Activated CD4-positive, alpha-beta T cell treated with anti-CD3 and anti-CD28 coated beads, Interleukin-2, amount 10 ng/mL, durations not matched to agents 24 days and 14 days (primary cell): ENCODE measurements at regions not wholly inside any gene's neighbourhood (a gene's known extent, or its start where the extent isn't known, plus 50 kb on each side); places are given as distances from the start of the nearest gene placed in this dataset.

Experiments
- DNase-seq: peaks from one replicate; pipeline ENCODE4 v3.0.0; 2022
- H3K27ac Mint-ChIP-seq: one replicate; pipeline ENCODE4 v1.8.0; 2022; ENCODE audit warnings: mild to moderate bottlenecking, mixed read lengths
- H3K27me3 Mint-ChIP-seq: one replicate; pipeline ENCODE4 v1.8.0; 2022; ENCODE audit warnings: mixed read lengths
- H3K36me3 Mint-ChIP-seq: one replicate; pipeline ENCODE4 v1.8.0; 2022; ENCODE audit warnings: low read depth, mild to moderate bottlenecking, mixed read lengths
- H3K4me1 Mint-ChIP-seq: one replicate; pipeline ENCODE4 v1.8.0; 2021; ENCODE audit warnings: mixed read lengths
- H3K4me3 Mint-ChIP-seq: one replicate; pipeline ENCODE4 v1.8.0; 2022; ENCODE audit warnings: mild to moderate bottlenecking, moderate library complexity, mixed read lengths
- H3K9me3 Mint-ChIP-seq: one replicate; pipeline ENCODE4 v1.8.0; 2021; ENCODE audit warnings: mixed read lengths
- intact Hi-C: fragments of 100-400 bp; cut with micrococcal nuclease; formaldehyde crosslinking; loops from one replicate; pipeline ENCODE4 v1.15.1; 2023

DNA sequence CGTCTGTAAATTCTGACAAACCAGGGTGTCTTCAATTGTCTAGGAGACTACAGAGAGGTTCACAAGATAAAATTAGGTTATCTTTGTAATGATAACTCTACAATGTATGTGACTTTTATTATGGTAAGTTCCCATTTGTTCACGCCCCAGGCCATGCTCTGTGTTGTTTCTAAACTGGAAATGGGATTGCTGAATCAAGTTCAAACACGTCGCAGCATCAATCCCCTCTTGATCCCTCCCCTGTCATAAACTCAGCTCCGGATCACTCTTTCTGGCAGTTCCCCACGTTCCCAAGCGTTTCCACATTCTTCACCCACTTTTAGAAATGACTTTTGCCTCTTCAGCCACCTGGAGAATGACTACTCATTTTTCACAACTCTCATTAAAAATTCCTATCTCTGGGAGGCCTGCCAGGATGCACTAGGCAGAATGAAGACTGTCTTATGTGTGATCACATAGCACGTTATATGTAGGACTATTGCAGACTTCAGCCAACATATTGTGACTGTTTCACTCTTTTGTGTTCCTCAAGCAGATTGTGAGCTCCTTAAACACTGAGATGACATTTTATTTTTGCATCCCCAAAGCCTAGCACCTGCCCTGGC is 1124.2 kb upstream of the WWC1 start:
- DNase-seq, result no peak
- no peak overlapping the region for H3K27ac Mint-ChIP-seq
- H3K4me1 Mint-ChIP-seq, result no peaks in the 10 kb centered on the region
- no peaks in the 10 kb centered on the region for H3K36me3 Mint-ChIP-seq
- H3K9me3 Mint-ChIP-seq, result no peaks in the 10 kb centered on the region
- intact Hi-C loops, result no loop called here
- H3K4me3 Mint-ChIP-seq, result no peak overlapping the region
- no peaks in the 10 kb centered on the region for H3K27me3 Mint-ChIP-seq

DNA sequence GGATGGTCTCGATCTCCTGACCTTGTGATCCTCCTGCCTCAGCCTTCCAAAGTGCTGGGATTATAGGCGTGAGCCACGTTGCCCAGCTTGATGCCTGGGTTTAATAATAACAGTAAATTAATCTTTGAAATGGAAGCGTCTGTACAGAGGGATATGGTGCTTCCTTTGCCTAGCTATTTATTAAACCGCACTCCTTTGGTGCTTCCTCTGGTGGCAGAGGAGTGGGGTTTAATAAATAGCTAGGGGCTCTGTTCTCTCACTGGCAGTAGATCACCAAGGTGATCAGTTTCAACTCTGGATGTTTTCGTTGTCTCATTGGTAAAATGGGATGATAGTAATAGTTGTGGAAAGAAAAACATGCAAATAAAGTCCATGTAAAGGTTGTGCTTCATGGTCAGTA is 1122.5 kb upstream of the WWC1 start:
- no peak overlapping the region for H3K4me3 Mint-ChIP-seq
- H3K36me3 Mint-ChIP-seq, result no peaks in the 10 kb centered on the region
- H3K4me1 Mint-ChIP-seq, result no peaks in the 10 kb centered on the region
- no peak for DNase-seq
- intact Hi-C loops, result no loop called here
- H3K27me3 Mint-ChIP-seq, result no peaks in the 10 kb centered on the region
- H3K9me3 Mint-ChIP-seq, result no peaks in the 10 kb centered on the region
- no peak overlapping the region for H3K27ac Mint-ChIP-seq

DNA sequence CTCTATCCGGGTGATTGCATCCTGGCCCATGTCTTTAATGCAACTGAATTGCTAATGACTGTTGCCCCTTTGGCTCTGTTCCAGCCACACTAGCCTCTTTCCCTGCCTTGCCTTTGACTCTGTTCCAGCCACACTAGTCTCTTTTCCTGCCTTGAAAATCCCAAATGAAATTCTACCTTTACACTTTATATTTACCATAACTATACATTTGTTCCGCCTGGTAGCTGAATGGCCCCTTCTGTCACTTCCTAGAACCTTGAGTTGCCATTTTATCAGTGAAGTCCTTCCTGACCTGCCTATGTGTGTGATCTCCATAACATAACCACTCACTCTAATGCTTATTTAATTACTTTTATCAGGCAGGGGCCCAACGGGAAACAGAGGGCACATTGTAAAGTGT is 1120.4 kb upstream of the WWC1 start:
- Mint-ChIP-seq H3K27ac (no peak overlapping the region), H3K27me3 (no peaks in the 10 kb centered on the region), H3K4me3 (no peak overlapping the region), H3K9me3 (peaks cover 4% of the 10 kb centered on the region), H3K36me3 (no peaks in the 10 kb centered on the region), H3K4me1 (no peaks in the 10 kb centered on the region)
- DNase-seq, result no peak
- intact Hi-C loops, result no loop called here

DNA sequence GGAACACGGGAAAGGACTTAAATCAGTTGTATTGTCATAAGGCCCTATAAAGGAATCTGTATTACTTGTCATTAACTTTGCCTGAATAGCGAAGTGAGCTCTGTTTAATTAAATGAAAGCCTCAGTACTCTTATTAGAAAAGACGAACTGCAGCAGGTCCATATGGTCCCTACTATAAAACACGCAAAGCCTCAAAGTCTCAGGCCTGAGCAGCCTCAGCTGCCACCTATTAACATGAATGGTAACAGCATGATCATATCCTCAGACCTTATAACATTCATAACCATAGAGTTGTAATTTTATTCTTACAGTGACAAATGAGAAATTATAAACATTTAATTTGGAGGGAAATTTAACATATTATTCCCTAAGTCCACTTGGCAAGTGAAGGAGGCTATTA is 1113.7 kb upstream of the WWC1 start:
- Mint-ChIP-seq H3K27me3 (no peaks in the 10 kb centered on the region), H3K27ac (no peak overlapping the region), H3K9me3 (peaks cover 4% of the 10 kb centered on the region), H3K36me3 (no peaks in the 10 kb centered on the region), H3K4me1 (no peaks in the 10 kb centered on the region), H3K4me3 (no peak overlapping the region)
- no peak for DNase-seq
- intact Hi-C loops, result no loop called here

DNA sequence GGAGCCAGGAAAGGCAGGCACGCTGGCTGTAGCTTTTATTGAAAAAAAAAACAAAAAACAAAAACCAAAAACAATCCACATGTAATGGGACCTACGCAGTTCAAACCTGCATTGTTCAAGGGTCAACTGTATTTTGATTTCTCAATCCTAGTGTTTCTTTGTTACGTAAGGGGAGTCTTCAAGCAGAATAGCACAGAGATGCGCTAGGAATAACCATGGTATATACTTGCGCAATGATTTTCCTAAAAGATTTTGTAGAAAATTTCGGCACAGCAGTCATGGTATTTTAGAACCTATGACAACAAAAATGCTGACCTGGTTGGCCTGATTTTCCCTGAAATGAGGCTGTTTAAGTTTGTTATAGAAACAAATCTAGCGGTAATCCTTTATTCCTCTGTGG is 1110.5 kb upstream of the WWC1 start:
- no peak for DNase-seq
- no peak overlapping the region for H3K27ac Mint-ChIP-seq
- H3K27me3 Mint-ChIP-seq, result no peaks in the 10 kb centered on the region
- H3K36me3 Mint-ChIP-seq, result no peaks in the 10 kb centered on the region
- no peaks in the 10 kb centered on the region for H3K9me3 Mint-ChIP-seq
- intact Hi-C loops, result no loop called here
- no peaks in the 10 kb centered on the region for H3K4me1 Mint-ChIP-seq
- H3K4me3 Mint-ChIP-seq, result no peak overlapping the region

DNA sequence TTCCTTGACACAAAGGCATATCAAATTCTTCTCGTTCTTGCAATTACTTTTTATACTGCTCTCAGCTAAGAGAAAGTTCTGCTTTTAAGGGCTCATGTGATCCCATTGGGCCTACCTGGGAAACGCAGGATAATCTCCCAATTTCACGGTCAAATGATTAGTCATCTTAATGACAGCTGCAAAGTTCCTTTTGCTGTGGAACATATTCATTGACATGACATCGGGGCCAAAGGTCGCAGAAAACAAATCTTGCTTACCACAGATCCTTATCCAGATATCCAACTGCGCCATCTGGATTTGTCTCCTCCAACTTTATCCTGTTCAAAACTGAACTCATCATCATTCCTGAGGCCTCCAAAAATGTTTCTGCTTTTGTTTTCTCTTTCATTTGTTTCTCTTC is 1085.6 kb upstream of the WWC1 start:
- Mint-ChIP-seq H3K36me3 (no peaks in the 10 kb centered on the region), H3K27me3 (no peaks in the 10 kb centered on the region), H3K27ac (no peak overlapping the region), H3K4me3 (no peak overlapping the region), H3K9me3 (peaks cover 7% of the 10 kb centered on the region), H3K4me1 (no peaks in the 10 kb centered on the region)
- intact Hi-C loops, result no loop called here
- DNase-seq, result no peak

DNA sequence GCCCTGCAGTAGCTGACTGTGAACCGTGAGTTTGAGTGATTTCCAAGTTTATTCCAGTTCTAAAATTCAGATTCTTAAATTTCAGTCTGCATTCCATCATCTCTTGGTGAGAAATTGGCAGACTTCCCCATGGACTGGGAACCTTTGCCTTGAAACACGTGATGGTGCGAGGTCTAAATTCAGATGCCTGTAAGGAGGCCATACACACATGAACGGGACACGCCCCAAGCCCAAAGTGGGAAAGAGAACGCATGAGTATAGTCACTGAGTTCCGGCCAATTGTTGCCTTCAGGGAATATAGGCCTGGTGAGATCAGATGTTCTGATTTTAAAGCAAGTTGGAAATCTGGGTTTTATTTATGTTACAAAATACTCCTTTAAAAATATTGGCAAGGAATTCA is 1084.4 kb upstream of the WWC1 start:
- H3K9me3 Mint-ChIP-seq, result peaks cover 6% of the 10 kb centered on the region
- H3K4me3 Mint-ChIP-seq, result no peak overlapping the region
- DNase-seq, result no peak
- no peaks in the 10 kb centered on the region for H3K4me1 Mint-ChIP-seq
- no peak overlapping the region for H3K27ac Mint-ChIP-seq
- intact Hi-C loops, result no loop called here
- H3K27me3 Mint-ChIP-seq, result no peaks in the 10 kb centered on the region
- H3K36me3 Mint-ChIP-seq, result no peaks in the 10 kb centered on the region

DNA sequence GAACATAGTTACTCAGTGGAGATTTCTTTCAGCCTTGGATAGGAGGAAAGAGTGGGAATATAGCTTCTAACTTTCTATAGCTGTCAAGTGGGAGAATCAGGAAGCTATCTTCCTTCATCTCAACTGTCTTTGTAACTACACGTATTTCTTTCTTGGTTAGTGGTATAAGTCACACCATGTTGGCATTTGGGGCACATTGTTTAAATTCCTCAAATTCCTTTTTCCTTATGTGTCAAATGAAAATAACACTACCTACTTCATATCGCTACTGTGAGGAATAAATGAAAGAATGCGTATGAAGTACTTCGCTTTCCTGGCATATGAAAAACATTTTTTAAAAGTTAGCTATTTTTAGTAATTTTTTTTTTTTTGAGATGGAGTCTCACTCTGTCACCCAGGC is 1082.5 kb upstream of the WWC1 start:
- Mint-ChIP-seq H3K9me3 (peaks cover 3% of the 10 kb centered on the region), H3K36me3 (no peaks in the 10 kb centered on the region), H3K4me1 (no peaks in the 10 kb centered on the region), H3K4me3 (no peak overlapping the region), H3K27ac (no peak overlapping the region), H3K27me3 (no peaks in the 10 kb centered on the region)
- intact Hi-C loops, result no loop called here
- DNase-seq, result no peak

DNA sequence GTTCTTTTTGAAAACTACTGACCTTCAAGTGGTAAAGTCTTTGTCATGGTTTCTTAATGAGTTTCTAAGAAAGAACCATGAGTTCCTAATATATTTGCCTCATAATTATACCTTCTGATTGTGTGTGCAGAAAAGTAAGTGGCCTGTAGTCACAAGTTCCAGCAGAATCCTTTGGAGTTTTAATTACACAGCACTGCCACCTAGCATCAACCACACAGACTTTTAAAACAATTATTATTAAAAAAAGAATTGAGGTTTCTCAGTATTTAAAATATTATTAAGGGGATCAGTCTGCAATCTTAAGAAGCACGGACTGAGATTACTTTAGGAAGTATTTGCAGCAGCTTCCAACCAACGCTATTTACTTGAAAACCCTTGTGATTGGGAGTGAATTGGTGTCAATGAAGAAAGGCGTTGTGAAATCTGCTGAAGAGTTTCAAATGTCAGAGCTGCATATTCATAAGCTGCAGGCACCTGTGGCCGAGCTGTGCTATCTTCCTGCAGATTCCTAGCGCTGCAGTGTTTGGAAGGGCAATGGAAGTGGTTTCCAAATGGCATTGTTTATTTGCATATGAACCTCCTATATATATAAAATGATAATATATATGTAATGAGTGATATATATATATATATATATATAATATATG is 1074.2 kb upstream of the WWC1 start:
- Mint-ChIP-seq H3K27ac (no peak overlapping the region), H3K36me3 (no peaks in the 10 kb centered on the region), H3K4me1 (no peaks in the 10 kb centered on the region), H3K9me3 (peaks cover 3% of the 10 kb centered on the region), H3K27me3 (no peaks in the 10 kb centered on the region), H3K4me3 (no peak overlapping the region)
- no peak for DNase-seq
- intact Hi-C loops, result no loop called here

DNA sequence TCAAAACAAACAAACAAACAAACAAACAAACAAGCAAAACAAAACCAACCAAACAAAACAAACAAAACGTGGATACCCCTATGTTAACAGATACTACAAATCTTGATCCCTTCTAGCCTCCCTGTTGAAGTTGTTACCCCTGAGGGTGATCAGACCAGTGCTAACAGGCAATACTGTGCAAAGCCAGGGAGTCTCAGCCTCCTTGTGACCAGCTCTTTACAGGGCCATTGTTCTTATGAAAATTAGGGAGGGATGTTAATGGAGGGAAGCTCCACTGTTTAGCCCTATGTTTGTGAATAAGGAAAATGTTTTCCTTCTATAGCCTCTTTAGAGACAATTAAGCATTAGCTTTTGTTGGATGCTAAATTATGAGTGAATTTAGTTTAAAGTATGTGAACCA is 1072.1 kb upstream of the WWC1 start:
- intact Hi-C loops, result no loop called here
- no peak for DNase-seq
- H3K27ac Mint-ChIP-seq, result no peak overlapping the region
- H3K4me1 Mint-ChIP-seq, result no peaks in the 10 kb centered on the region
- no peaks in the 10 kb centered on the region for H3K36me3 Mint-ChIP-seq
- peaks cover 3% of the 10 kb centered on the region for H3K9me3 Mint-ChIP-seq
- H3K27me3 Mint-ChIP-seq, result no peaks in the 10 kb centered on the region
- no peak overlapping the region for H3K4me3 Mint-ChIP-seq

DNA sequence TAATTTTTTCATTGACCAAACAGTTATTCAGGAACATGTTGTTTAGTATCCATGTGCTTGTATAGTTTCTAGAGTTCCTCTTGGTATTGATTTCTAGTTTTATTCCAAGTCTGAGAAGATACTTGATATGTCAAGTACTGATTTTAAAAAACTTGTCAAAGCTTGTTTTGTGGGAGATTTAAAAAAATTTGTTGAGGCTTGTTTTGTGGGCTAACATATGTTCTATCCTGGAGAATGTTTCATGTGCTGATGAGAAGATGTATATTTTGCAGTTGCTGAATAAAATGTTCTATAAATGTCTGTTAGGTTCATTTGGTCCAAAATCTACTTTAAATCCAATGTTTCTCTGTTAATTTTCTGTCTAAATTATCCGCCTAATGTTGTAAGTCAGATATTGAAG is 1065.1 kb upstream of the WWC1 start:
- no peaks in the 10 kb centered on the region for H3K27me3 Mint-ChIP-seq
- H3K4me1 Mint-ChIP-seq, result no peaks in the 10 kb centered on the region
- intact Hi-C loops, result no loop called here
- H3K36me3 Mint-ChIP-seq, result no peaks in the 10 kb centered on the region
- H3K27ac Mint-ChIP-seq, result no peak overlapping the region
- no peak overlapping the region for H3K4me3 Mint-ChIP-seq
- H3K9me3 Mint-ChIP-seq, result peaks cover 10% of the 10 kb centered on the region
- DNase-seq, result no peak

DNA sequence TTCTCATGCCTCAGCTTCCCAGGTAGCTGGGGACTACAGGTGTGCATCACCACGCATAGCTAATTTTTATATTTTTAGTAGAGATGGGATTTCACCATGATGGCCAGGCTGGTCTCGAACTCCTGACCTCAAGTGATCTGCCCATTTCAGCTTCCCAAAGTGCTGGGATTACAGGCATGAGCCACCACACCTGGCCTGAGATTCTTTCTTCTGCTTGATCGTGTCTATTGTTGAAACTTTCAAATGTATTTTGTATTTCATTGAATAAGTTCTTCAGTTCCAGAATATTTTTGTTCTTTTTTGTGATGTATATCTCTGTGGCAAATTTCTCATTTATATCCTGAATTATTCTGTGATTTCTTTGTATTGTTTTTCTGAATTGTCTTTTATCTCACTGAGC is 1063.3 kb upstream of the WWC1 start:
- Mint-ChIP-seq H3K27me3 (no peaks in the 10 kb centered on the region), H3K9me3 (peaks cover 10% of the 10 kb centered on the region), H3K4me3 (no peak overlapping the region), H3K36me3 (no peaks in the 10 kb centered on the region), H3K27ac (no peak overlapping the region), H3K4me1 (no peaks in the 10 kb centered on the region)
- intact Hi-C loops, result no loop called here
- DNase-seq, result no peak

DNA sequence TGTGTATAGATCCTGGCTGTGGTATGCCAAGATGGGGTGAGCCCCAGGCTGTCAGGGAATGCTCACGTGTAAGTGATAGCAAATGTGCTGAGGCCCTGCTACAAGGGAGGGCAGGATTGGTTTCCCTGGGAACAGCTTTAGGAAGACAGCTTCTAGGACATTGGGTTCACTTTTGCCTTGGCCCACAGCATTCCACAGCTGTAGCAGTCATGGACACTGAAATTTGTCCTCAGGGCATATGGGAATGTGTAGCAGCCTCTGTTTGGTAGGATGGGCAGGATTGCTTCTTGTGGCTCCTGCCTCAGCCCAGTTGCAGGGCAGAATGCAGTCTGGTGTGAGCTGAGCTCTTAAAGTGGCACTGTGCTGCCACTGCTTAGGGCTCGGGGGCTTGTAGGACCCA is 1061.7 kb upstream of the WWC1 start:
- intact Hi-C loops, result no loop called here
- no peaks in the 10 kb centered on the region for H3K36me3 Mint-ChIP-seq
- no peak overlapping the region for H3K27ac Mint-ChIP-seq
- no peak overlapping the region for H3K4me3 Mint-ChIP-seq
- H3K9me3 Mint-ChIP-seq, result peaks cover 10% of the 10 kb centered on the region
- H3K27me3 Mint-ChIP-seq, result no peaks in the 10 kb centered on the region
- no peaks in the 10 kb centered on the region for H3K4me1 Mint-ChIP-seq
- DNase-seq, result no peak

DNA sequence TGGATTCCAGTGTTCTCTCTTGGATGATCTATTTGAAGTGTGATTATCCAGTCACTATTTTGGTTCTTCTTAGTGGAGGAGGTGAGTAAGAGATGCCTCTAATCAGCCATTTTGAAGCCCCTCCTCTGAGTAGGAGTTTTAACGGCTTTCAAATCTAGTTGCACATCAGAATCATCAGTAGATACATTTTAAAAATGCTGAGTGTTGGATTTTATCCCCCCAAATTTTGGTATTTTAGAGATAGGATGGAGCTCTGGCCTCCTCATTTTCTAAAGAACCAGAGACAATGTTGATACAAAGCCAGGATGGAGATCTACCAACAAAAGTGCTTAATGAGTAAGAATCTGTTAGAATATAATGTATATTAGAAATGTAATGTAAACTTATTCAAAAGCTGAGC is 1061.0 kb upstream of the WWC1 start:
- Mint-ChIP-seq H3K27ac (no peak overlapping the region), H3K36me3 (no peaks in the 10 kb centered on the region), H3K9me3 (peaks cover 11% of the 10 kb centered on the region), H3K4me1 (no peaks in the 10 kb centered on the region), H3K27me3 (no peaks in the 10 kb centered on the region), H3K4me3 (no peak overlapping the region)
- DNase-seq, result no peak
- intact Hi-C loops, result no loop called here

DNA sequence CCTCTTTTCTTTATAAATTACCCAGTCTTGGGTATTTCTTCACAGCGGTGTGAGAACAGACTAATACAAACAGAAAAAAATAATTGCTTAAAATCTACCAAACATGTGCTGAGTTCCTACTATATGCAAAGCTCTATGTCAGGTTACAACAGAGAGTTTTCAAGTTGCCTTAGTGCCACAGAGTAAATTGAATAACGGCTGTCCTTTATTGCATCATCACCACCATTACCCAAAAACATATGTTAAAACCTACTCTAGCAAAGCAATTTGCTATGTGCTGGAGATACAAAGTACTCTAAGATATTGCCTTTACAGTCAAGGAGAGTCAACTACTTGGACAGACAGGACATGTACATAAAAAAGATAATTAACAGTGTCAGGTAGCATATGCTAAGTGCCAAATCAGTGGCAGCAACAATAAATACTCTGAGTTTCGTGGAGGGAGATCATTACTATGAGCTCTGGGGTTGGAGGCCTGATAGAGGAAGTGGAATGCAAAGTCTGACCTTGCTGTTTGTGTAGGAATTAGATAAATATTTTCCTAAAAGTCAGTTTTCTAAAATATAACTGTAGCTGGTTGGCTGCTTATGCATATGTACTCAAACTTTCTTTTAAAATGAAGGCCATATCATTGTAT is 1058.7 kb upstream of the WWC1 start:
- Mint-ChIP-seq H3K27ac (no peak overlapping the region), H3K4me3 (no peak overlapping the region), H3K27me3 (no peaks in the 10 kb centered on the region), H3K36me3 (no peaks in the 10 kb centered on the region), H3K9me3 (peaks cover 12% of the 10 kb centered on the region), H3K4me1 (no peaks in the 10 kb centered on the region)
- no peak for DNase-seq
- intact Hi-C loops, result no loop called here
